Right lobe of liver (tissue), 4 donors: ENCODE measurements at regions not wholly inside any gene's neighbourhood (a gene's known extent, or its start where the extent isn't known, plus 50 kb on each side); places are given as distances from the start of the nearest gene placed in this dataset.

ENCODE experiments used
- CTCF ChIP-seq, 4 donors: fragments of 200-600 bp in 3 of 4; fragments of 450-650 bp in 1 of 4; IDR thresholded peaks; one replicate each; pipeline versions ENCODE4 v1.5.1 to v1.8.0; 2016 to 2022; ENCODE audit warnings: antibody characterized with exemption in 4 of 4, mild to moderate bottlenecking in 2 of 4
- POLR2A ChIP-seq: fragments of 450-650 bp; IDR thresholded peaks from one replicate; pipeline ENCODE4 v1.6.1; 2017; ENCODE audit warnings: antibody characterized with exemption, mild to moderate bottlenecking
- donor health status: DM: no; HTN: no; CAD: no.
- donor health status: DM: no; HTN: no; CAD: no.
- donor health status: DM: no; HTN: yes; CAD: no.

GRCh38 chr13:73365681-73366080, 306.9 kb downstream of the KLF5 start:
- TF ChIP-seq CTCF (IDR thresholded peaks at IDR 0.05) (no peak), POLR2A (no peak)
